ENCODE measurements at regions not wholly inside any gene's neighbourhood (a gene's known extent, or its start where the extent isn't known, plus 50 kb on each side); places are given as distances from the start of the nearest gene placed in this dataset.

DNA sequence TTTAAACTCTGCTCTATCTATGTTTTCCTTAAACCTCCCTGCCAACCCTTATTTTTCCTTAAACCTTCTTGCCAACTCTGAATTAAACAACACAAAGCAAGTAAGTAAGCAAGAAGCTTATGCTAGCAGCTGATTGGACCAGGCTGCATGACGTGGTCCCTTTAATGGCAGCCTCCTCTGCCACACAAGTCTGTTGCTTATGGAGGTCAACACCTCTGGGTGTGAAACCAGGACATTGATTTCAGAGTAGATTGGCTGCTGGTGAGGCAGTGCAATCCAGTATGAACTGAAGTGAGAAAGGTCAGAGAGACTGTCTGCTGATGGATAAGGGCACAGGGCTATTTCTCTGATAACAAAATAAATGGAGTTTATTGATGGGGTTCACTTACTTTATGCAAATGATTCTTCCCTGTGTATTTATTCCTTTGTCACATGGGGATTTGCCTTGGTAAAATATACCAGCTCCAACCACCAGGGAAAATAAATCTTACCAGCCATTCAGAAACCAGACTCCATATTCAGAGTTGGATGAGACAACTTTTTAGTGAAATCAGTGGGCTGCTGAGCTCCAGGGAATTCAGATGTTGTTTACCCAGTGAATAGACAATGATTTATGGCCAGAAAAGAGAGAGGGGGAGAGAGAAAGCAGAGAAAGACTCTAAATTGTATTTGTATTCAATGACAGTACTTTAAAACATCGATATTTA is 112.2 kb upstream of the NCKAP5 start:
- TF ChIP-seq, protein P1, sequence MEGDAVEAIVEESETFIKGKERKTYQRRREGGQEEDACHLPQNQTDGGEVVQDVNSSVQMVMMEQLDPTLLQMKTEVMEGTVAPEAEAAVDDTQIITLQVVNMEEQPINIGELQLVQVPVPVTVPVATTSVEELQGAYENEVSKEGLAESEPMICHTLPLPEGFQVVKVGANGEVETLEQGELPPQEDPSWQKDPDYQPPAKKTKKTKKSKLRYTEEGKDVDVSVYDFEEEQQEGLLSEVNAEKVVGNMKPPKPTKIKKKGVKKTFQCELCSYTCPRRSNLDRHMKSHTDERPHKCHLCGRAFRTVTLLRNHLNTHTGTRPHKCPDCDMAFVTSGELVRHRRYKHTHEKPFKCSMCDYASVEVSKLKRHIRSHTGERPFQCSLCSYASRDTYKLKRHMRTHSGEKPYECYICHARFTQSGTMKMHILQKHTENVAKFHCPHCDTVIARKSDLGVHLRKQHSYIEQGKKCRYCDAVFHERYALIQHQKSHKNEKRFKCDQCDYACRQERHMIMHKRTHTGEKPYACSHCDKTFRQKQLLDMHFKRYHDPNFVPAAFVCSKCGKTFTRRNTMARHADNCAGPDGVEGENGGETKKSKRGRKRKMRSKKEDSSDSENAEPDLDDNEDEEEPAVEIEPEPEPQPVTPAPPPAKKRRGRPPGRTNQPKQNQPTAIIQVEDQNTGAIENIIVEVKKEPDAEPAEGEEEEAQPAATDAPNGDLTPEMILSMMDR (IDR thresholded peaks at IDR 0.05) = no peak
- TF ChIP-seq EP300 (IDR thresholded peaks at IDR 0.05) (no peak), POLR2A (IDR thresholded peaks at IDR 0.05; ENCODE audit: low read depth) (no peak)

All from esophagus muscularis mucosa (tissue), 4 donors.